ENCODE measurements at regions not wholly inside any gene's neighbourhood (a gene's known extent, or its start where the extent isn't known, plus 50 kb on each side); places are given as distances from the start of the nearest gene placed in this dataset.
A peak's percentile ranks its signal among the peaks of the same experiment; 100 is the strongest.

- 92 to 94% methylated on average over 10 of the region's 10 CpGs for WGBS, 2 donors
- Histone ChIP-seq H3K4me1 (peaks cover 0 to 70% (median 67%) of the 10 kb centered on the region in 4 donors), H3K9me3 (no peaks in the 10 kb centered on the region), H3K27ac (peak overlapping the region; percentile 88 to 97 (median 92)), H3K4me3 (no peak overlapping the region), H3K36me3 (peaks cover 11 to 32% (median 21%) of the 10 kb centered on the region in 4 donors), H3K27me3 (no peaks in the 10 kb centered on the region)
- DNase-seq = no peak
- intact Hi-C loops (cut with DNase I) = loop anchor here (2.0 to 5.0 kb wide), 3 partner anchors 54 to 199 kb away; partner anchors contain the start of gene NCOR2
- TF ChIP-seq POLR2AphosphoS5 (IDR thresholded peaks at IDR 0.05) (no peak), POLR2A (IDR thresholded peaks at IDR 0.05) (no peak), CTCF (IDR thresholded peaks at IDR 0.05) (no peak), EP300 (IDR thresholded peaks at IDR 0.05) (no peak)
These were observed 73.6 kb downstream of the RFLNA start for GRCh38 chr12:124368421-124369032.

GRCh38 chr12:124365726-124366430 is 71.0 kb downstream of the RFLNA start:
- intact Hi-C loops (cut with DNase I) = loop anchor here (5.0 kb wide), 1 partner anchor 201 kb away; the partner anchor contains the start of gene NCOR2
- no peaks in the 10 kb centered on the region for H3K9me3 ChIP-seq
- peaks cover 0 to 71% (median 57%) of the 10 kb centered on the region in 4 donors for H3K4me1 ChIP-seq
- 93% methylated on average over 23 of the region's 23 CpGs for WGBS, 2 donors
- no peak for DNase-seq
- TF ChIP-seq CTCF (IDR thresholded peaks at IDR 0.05) (no peak), EP300 (IDR thresholded peaks at IDR 0.05) (no peak), POLR2AphosphoS5 (IDR thresholded peaks at IDR 0.05) (peak in 2 of 4 donors; percentile 15 to 21), POLR2A (IDR thresholded peaks at IDR 0.05) (no peak)
- peak overlapping the region in 3 of 4 donors; percentile 59 to 97 (median 89) for H3K27ac ChIP-seq
- no peak overlapping the region for H3K4me3 ChIP-seq
- no peaks in the 10 kb centered on the region for H3K27me3 ChIP-seq
- H3K36me3 ChIP-seq = peaks cover 0 to 34% (median 9%) of the 10 kb centered on the region in 4 donors

Small RNA genes in the stretch of these regions (small RNA-seq; reads per million reads assigned to genes)
- 0 reads per million in 3 donors for gene AC073916.1
